SU-DHL-6 (cell line): ENCODE measurements at regions not wholly inside any gene's neighbourhood (a gene's known extent, or its start where the extent isn't known, plus 50 kb on each side); places are given as distances from the start of the nearest gene placed in this dataset.

Source experiments
- H2AFZ ChIP-seq: fragments of 200-600 bp; sonication (generic); 2 replicates; pipeline ENCODE4 v1.6.1; 2014; ENCODE audit warnings: low read depth, mild to moderate bottlenecking, moderate library complexity, mixed read lengths, antibody characterized with exemption, low read length; ENCODE audit not compliant: severe bottlenecking
- H3F3A ChIP-seq: fragments of 200-600 bp; shearing (Covaris generic); 2 replicates; pipeline ENCODE4 v1.6.0; 2016; ENCODE audit warnings: antibody characterized with exemption, mild to moderate bottlenecking; ENCODE audit not compliant: insufficient read depth
- H3K27ac ChIP-seq: fragments of 200-600 bp; sonication (generic); 2 replicates; pipeline ENCODE4 v1.5.1; 2016; ENCODE audit warnings: low read depth, mild to moderate bottlenecking, low read length, moderate library complexity, mixed read lengths
- H3K27me3 ChIP-seq: fragments of 200-600 bp; sonication (generic), shearing (Covaris generic); 2 replicates; pipeline ENCODE4 v1.6.0; 2014; ENCODE audit warnings: mild to moderate bottlenecking, low read length
- H3K36me3 ChIP-seq: fragments of 200-600 bp; sonication (generic); 2 replicates; pipeline ENCODE4 v1.6.1; 2014; ENCODE audit warnings: mild to moderate bottlenecking, low read length, mixed read lengths
- H3K4me2 ChIP-seq: fragments of 300-600, 200-600 bp; shearing (Covaris generic), sonication (generic); 2 replicates; pipeline ENCODE4 v1.6.0; 2014; ENCODE audit warnings: low read length, low read depth, mild to moderate bottlenecking; ENCODE audit not compliant: poor library complexity, severe bottlenecking
- H3K4me3 ChIP-seq: fragments of 200-600 bp; sonication (generic); 2 replicates; pipeline ENCODE4 v1.5.1; 2014; ENCODE audit warnings: antibody characterized with exemption, low read length, mild to moderate bottlenecking, mixed read lengths; ENCODE audit not compliant: insufficient read depth, poor library complexity, severe bottlenecking
- H3K79me2 ChIP-seq: fragments of 200-600 bp; sonication (generic); 2 replicates; pipeline ENCODE4 v1.6.1; 2014; ENCODE audit warnings: mild to moderate bottlenecking, low read length, moderate library complexity; ENCODE audit not compliant: insufficient read depth
- H3K9ac ChIP-seq: fragments of 200-600 bp; sonication (generic); 2 replicates; pipeline ENCODE4 v1.7.0; 2014; ENCODE audit warnings: mild to moderate bottlenecking, low read length
- H3K9me2 ChIP-seq: fragments of 200-600 bp; sonication (generic); replicated peaks from 2 replicates; pipeline ENCODE4 v1.6.1; 2014; ENCODE audit warnings: low read length; ENCODE audit not compliant: insufficient read depth
- H3K9me3 ChIP-seq: fragments of 200-600 bp; sonication (generic); 2 replicates; pipeline ENCODE4 v1.6.1; 2014; ENCODE audit warnings: low read length, mixed read lengths; ENCODE audit not compliant: insufficient read depth
- H4K20me1 ChIP-seq: fragments of 200-600 bp; sonication (generic); 2 replicates; pipeline ENCODE4 v1.6.1; 2014; ENCODE audit warnings: low read depth, mild to moderate bottlenecking, antibody characterized with exemption, low read length, moderate library complexity, mixed read lengths
- EZH2phosphoT487 ChIP-seq: fragments of 200-600 bp; sonication (generic), shearing (Covaris generic); conservative IDR thresholded peaks from 2 replicates; pipeline ENCODE4 v1.6.1; 2018; ENCODE audit warnings: mild to moderate bottlenecking, antibody characterized with exemption, low read length, moderate library complexity, mixed read lengths
- TF ChIP-seq, protein P1 (sequence below): fragments of 200-600 bp; sonication (generic); IDR thresholded peaks from one replicate; pipeline ENCODE4 v1.5.1; 2017; ENCODE audit warnings: antibody characterized with exemption, mild to moderate bottlenecking, low read length, moderate library complexity; ENCODE audit not compliant: insufficient read depth, poor library complexity, severe bottlenecking

DNA sequence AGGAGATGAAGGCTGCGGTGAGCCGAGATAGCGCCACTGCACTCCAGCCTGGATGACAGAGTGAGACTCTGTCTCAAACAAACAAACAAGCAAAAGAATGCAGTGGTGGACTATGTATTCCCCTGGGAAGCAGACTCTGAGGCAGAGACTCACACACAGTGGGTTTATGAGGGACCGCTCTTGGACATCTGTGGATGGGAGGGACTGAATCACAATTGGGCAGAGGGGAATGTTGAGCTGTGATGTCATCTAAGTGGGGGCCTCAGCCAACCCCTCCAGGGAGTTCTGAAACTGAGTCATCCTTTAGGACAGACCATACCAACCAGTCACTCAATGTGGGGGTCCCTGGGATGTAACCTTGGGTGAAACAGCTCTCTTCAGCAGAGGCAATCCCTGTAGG is 151.0 kb downstream of the SUDS3 start:
- Histone ChIP-seq H3K4me3 (no peak overlapping the region), H3K9me3 (no peaks in the 10 kb centered on the region), H4K20me1 (no peaks in the 10 kb centered on the region), H3K4me2 (no peak overlapping the region), H3K36me3 (no peaks in the 10 kb centered on the region), H3K9ac (no peak overlapping the region), H3K9me2 (no peaks in the 10 kb centered on the region), H3F3A (no peaks in the 10 kb centered on the region), H3K27me3 (no peaks in the 10 kb centered on the region), H2AFZ (no peak overlapping the region), H3K27ac (no peak overlapping the region), H3K79me2 (no peaks in the 10 kb centered on the region)
- TF ChIP-seq, protein P1, sequence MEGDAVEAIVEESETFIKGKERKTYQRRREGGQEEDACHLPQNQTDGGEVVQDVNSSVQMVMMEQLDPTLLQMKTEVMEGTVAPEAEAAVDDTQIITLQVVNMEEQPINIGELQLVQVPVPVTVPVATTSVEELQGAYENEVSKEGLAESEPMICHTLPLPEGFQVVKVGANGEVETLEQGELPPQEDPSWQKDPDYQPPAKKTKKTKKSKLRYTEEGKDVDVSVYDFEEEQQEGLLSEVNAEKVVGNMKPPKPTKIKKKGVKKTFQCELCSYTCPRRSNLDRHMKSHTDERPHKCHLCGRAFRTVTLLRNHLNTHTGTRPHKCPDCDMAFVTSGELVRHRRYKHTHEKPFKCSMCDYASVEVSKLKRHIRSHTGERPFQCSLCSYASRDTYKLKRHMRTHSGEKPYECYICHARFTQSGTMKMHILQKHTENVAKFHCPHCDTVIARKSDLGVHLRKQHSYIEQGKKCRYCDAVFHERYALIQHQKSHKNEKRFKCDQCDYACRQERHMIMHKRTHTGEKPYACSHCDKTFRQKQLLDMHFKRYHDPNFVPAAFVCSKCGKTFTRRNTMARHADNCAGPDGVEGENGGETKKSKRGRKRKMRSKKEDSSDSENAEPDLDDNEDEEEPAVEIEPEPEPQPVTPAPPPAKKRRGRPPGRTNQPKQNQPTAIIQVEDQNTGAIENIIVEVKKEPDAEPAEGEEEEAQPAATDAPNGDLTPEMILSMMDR: no peak
- no peak for TF ChIP-seq EZH2phosphoT487

DNA sequence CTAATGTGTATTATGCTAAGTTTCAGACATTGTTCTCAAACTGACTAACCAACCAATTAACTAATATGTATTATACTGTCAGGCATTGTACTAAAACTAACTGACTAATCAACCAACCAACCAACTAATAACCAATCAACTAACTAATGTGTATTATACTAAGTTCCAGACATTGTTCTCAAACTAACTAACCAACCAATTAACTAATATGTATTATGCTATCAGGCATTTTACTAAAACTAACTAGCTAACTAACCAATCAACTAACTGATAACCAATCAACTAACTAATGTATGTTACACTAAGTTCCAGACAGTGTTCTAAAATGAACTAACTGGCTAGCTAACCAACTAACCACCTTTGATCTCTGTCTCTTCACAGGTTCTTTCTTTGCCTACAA is 152.3 kb downstream of the SUDS3 start:
- Histone ChIP-seq H3K9ac (no peak overlapping the region), H3K27ac (no peak overlapping the region), H3K4me3 (no peak overlapping the region), H3K4me2 (no peak overlapping the region), H3F3A (no peaks in the 10 kb centered on the region), H3K36me3 (no peaks in the 10 kb centered on the region), H3K9me3 (no peaks in the 10 kb centered on the region), H2AFZ (no peak overlapping the region), H3K27me3 (no peaks in the 10 kb centered on the region), H3K79me2 (no peaks in the 10 kb centered on the region), H3K9me2 (no peaks in the 10 kb centered on the region), H4K20me1 (no peaks in the 10 kb centered on the region)
- no peak for TF ChIP-seq EZH2phosphoT487
- TF ChIP-seq, protein P1: no peak

DNA sequence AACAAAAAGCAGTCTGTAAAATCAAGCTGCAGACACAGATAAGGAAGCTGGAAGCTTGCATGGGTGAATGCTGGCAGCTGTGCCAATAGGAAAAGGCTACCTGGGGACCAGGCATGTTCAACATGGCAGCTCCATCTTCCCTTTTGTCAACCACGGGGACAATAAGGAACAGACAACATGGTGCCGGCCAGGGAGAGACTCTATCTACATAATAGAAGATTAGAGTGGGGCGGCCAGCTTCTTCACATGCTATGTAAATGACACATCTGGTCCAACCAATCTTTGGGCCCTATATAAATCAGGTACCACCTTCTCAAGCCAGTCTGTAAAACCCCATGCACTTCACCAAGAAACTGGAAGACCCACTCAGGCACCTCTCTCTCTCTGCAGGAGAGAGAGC is 157.6 kb downstream of the SUDS3 start:
- Histone ChIP-seq H3K4me2 (no peak overlapping the region), H3F3A (no peaks in the 10 kb centered on the region), H3K9me2 (no peaks in the 10 kb centered on the region), H3K36me3 (no peaks in the 10 kb centered on the region), H4K20me1 (no peaks in the 10 kb centered on the region), H3K9ac (no peak overlapping the region), H2AFZ (no peak overlapping the region), H3K79me2 (no peaks in the 10 kb centered on the region), H3K9me3 (no peaks in the 10 kb centered on the region), H3K27ac (no peak overlapping the region), H3K27me3 (no peaks in the 10 kb centered on the region), H3K4me3 (no peak overlapping the region)
- no peak for TF ChIP-seq EZH2phosphoT487
- TF ChIP-seq, protein P1: no peak
